ENCODE measurements at regions not wholly inside any gene's neighbourhood (a gene's known extent, or its start where the extent isn't known, plus 50 kb on each side); places are given as distances from the start of the nearest gene placed in this dataset.

DNA sequence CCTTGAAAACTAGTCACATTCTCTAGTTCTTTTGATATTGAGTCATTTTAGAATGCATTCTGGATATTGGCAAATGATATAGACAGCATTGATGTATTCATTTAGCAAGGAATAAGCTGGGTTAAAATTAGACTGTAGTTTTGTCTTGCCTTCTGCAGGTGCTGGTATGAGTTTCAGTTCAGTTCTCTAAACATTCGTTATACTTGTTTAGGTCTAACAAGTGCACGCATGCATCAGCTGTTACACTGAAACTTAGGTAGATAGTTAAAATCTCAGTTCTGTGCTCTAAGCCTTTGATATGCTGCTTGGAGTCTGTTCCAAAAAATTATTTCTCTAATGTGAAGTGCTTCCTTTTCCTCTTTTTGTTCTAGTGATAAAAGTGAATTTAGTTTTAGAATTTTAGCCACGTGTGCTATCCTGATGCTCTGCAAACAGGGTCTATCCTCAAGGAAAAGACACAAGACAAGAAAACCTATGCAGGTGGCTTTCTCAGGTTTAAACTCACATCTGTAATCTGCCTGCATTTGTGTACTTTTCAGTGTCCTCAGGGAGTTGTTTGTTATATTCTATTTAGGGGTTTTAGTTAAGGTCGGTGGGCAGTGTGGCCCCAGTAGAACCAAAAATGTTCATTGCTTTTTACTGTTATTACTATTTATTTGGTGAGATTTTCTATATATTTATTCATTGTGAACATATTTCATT, 409.0 kb downstream of the CDC14C start:
- no peak for DNase-seq (ENCODE audit: low read depth)
- no peak overlapping the region for H3K4me3 ChIP-seq (ENCODE audit: low read length)
- TF ChIP-seq, protein P1, sequence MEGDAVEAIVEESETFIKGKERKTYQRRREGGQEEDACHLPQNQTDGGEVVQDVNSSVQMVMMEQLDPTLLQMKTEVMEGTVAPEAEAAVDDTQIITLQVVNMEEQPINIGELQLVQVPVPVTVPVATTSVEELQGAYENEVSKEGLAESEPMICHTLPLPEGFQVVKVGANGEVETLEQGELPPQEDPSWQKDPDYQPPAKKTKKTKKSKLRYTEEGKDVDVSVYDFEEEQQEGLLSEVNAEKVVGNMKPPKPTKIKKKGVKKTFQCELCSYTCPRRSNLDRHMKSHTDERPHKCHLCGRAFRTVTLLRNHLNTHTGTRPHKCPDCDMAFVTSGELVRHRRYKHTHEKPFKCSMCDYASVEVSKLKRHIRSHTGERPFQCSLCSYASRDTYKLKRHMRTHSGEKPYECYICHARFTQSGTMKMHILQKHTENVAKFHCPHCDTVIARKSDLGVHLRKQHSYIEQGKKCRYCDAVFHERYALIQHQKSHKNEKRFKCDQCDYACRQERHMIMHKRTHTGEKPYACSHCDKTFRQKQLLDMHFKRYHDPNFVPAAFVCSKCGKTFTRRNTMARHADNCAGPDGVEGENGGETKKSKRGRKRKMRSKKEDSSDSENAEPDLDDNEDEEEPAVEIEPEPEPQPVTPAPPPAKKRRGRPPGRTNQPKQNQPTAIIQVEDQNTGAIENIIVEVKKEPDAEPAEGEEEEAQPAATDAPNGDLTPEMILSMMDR (conservative IDR thresholded peaks at IDR 0.05; ENCODE audit: low read length), result no peak

DNA sequence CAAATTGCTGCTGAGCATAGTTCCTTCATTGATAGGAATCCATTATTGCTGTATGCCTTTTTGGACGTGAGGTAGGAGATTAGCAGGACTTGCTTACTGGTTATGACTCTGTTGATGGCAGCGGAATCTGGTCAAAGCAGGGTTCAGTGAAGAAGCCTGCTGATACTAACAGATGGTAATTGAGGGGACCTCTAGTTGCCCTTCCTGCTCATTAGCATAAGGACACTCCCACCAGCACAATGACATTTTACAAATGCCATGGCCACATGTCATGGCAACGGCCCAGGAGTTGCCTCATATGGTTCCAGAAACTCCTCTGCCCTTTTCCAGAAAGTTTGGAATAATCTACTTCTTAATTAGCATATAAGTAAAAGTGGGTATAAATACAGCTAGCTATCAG, 417.5 kb downstream of the CDC14C start:
- H3K4me3 ChIP-seq (ENCODE audit: low read length), result no peak overlapping the region
- TF ChIP-seq, protein P1 (conservative IDR thresholded peaks at IDR 0.05; ENCODE audit: low read length), result no peak
- no peak for DNase-seq (ENCODE audit: low read depth)

DNA sequence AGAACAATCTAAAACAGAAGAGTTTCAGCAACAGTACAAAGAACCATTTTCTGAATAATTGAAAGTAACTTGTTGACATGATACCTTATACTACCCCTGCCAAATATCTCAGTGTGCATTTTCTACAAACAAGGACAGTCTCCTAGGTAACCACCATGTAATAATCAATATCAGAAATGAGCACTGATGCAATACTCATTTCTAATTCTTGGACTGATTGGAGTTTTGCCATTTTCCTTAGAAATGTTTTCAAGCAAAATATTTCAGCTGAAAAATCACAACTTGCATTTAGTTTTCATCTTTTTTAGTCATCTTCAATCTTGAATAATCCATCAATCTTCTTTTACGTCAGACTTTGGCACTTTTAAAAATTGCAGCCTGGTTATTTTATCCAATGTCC, 420.2 kb downstream of the CDC14C start:
- TF ChIP-seq, protein P1 (conservative IDR thresholded peaks at IDR 0.05; ENCODE audit: low read length), result no peak
- DNase-seq (ENCODE audit: low read depth), result no peak
- H3K4me3 ChIP-seq (ENCODE audit: low read length), result no peak overlapping the region

DNA sequence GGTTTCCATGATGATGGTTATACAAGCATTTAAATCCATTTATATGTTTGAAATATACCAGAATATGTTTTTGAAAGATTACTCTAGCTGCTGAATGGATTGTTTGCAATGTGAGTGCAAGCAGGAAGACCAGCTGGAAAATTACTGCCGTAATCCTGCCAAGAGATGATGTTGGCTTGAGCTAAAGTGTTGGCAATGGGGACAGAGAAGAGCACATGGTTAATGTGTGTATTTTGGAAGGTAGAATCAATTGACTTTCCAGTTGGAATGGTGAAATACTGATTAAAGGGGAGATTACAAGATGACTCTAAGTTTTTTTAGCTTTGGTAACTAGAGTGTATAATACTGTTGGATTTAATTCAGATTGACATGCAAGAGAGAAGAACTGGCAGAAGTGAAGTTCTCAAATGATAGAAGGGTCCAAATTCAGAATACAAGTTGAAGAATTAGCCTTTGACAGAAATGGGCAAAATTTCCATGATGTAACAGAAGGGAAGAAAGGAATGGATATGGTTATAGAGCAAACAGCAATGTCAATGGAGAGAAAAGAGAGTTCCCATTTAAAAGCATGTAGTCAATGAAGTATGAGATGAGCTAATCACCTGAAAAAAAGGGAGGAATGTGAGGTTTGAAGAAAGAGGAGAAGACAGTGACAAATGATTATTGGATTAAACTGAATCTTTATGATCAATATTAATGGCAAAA, 422.0 kb downstream of the CDC14C start:
- TF ChIP-seq, protein P1 (conservative IDR thresholded peaks at IDR 0.05; ENCODE audit: low read length), result no peak
- no peak overlapping the region for H3K4me3 ChIP-seq (ENCODE audit: low read length)
- DNase-seq (ENCODE audit: low read depth), result no peak

DNA sequence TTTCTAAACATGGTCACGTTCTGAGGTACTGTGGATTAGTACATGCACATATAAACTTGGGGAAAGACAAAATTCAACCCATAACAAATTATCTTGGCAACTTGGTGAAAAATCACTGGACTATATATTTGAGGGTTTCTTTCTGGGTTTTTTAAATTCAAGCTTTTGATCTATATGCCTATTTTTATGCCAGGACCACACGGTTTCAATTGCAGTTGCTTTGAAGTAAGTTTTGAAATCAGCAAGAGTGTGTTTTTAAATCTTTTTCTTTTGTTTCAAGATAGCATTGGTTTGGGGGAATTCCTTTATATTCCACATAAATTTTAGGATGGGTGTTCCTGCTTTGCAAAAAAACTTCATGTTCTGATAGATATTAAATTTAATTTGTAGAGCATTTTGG, 406.4 kb upstream of the VWC2 start:
- no peak for DNase-seq (ENCODE audit: low read depth)
- TF ChIP-seq, protein P1 (conservative IDR thresholded peaks at IDR 0.05; ENCODE audit: low read length), result no peak
- no peak overlapping the region for H3K4me3 ChIP-seq (ENCODE audit: low read length)

DNA sequence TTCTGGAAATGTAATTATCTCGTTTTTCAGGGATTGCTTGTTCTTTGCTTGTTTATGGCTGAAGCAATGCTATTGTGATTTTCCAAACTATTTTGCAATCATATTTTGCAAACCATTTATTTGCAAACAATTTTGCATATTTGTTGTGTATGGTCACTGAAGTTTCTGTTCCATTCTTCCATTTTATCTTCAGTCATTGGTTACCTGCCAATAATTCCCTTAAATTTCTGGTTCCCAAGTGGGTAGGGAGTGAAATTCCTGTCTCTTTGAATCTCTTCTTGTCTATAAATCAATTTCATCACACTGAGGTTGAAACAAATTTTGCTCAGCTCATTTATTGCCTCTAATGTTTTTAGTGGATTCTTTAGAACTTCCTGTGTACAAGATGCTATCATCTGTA, 401.7 kb upstream of the VWC2 start:
- no peak overlapping the region for H3K4me3 ChIP-seq (ENCODE audit: low read length)
- TF ChIP-seq, protein P1 (conservative IDR thresholded peaks at IDR 0.05; ENCODE audit: low read length), result no peak
- no peak for DNase-seq (ENCODE audit: low read depth)

DNA sequence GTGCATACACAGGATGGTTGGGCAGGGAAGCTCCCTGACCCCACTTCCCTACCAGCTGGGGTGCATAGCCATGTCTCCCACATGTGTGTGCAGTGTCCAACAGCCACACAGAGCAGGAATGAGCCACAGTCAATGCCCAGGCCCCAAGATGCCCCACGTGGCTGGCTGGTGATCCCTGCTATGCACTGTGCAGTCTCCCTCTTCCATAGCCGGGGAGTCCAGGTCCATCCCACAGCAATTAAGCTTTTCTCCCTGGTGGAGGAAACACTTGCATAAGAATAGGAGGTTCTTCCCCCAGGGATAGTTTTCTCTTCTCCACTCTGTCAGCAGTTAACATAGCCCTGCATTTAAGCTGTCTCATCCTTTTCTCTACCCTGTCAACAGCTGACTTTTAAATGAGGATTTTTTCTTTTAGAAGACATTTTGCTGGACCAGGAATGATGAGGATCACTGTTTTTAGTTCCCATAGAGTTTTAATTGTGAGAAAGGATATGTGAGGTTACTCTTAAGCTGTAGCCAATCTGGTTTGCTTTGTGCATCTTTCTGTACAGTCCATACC, 396.5 kb upstream of the VWC2 start:
- TF ChIP-seq, protein P1 (conservative IDR thresholded peaks at IDR 0.05; ENCODE audit: low read length), result no peak
- no peak for DNase-seq (ENCODE audit: low read depth)

More for the DNA sequence above, 396.5 kb upstream of the VWC2 start:
- no peak overlapping the region for H3K4me3 ChIP-seq (ENCODE audit: low read length)

All from AG10803 (cell line).